SK-N-SH treated with all-trans-retinoic acid at 6 μM for 48 hours (cell line): ENCODE measurements at regions not wholly inside any gene's neighbourhood (a gene's known extent, or its start where the extent isn't known, plus 50 kb on each side); places are given as distances from the start of the nearest gene placed in this dataset.

Source experiments
- ATAC-seq: fragments of 200-7000 bp; cut with Tn5 transposase; 3 replicates; pipeline ENCODE4 v1.9.1; 2020; ENCODE audit warnings: mild to moderate bottlenecking, moderate library complexity
- ARNTL ChIP-seq: fragments of 450-650 bp; formaldehyde crosslinking; IDR thresholded peaks from 2 replicates; pipeline ENCODE4 v1.5.0; 2020; ENCODE audit warnings: low read depth, mild to moderate bottlenecking, moderate library complexity, borderline replicate concordance
- CSRNP3 ChIP-seq: fragments of 250-450 bp; sonication (Bioruptor Pico); IDR thresholded peaks from 2 replicates; pipeline ENCODE4 v1.5.1; 2021; ENCODE audit warnings: mild to moderate bottlenecking, moderate library complexity
- ESRRG ChIP-seq: fragments of 250-450 bp; sonication (Bioruptor Pico); IDR thresholded peaks from 2 replicates; pipeline ENCODE4 v1.6.1; 2021; ENCODE audit warnings: mild to moderate bottlenecking
- ISL1 ChIP-seq: fragments of 250-450 bp; sonication (Bioruptor Pico); IDR thresholded peaks from 2 replicates; pipeline ENCODE4 v2.1.2; 2022; ENCODE audit warnings: mild to moderate bottlenecking, moderate library complexity
- POU6F1 ChIP-seq: fragments of 250-450 bp; sonication (Bioruptor Pico); IDR thresholded peaks from 2 replicates; pipeline ENCODE4 v1.8.0; 2021; ENCODE audit warnings: low read depth, mild to moderate bottlenecking, moderate library complexity, borderline replicate concordance
- PPARA ChIP-seq: fragments of 250-450 bp; sonication (Bioruptor Pico); IDR thresholded peaks from 2 replicates; pipeline ENCODE4 v1.5.0; 2020; ENCODE audit warnings: mild to moderate bottlenecking, borderline replicate concordance
- RARB ChIP-seq: fragments of 250-450 bp; sonication (Bioruptor Pico); IDR thresholded peaks from 2 replicates; pipeline ENCODE4 v1.8.0; 2021; ENCODE audit warnings: mild to moderate bottlenecking, moderate library complexity
- TCF4 ChIP-seq: fragments of 250-450 bp; sonication (Bioruptor Pico); IDR thresholded peaks from 2 replicates; pipeline ENCODE4 v1.8.0; 2021; ENCODE audit warnings: mild to moderate bottlenecking, moderate library complexity, borderline replicate concordance
- TSHZ2 ChIP-seq: fragments of 250-450 bp; sonication (Bioruptor Pico); IDR thresholded peaks from 2 replicates; pipeline ENCODE4 v1.5.0; 2020; ENCODE audit warnings: mild to moderate bottlenecking, moderate library complexity
- ZC3H10 ChIP-seq: fragments of 250-450 bp; sonication (Bioruptor Pico); IDR thresholded peaks from 2 replicates; pipeline ENCODE4 v1.5.1; 2021; ENCODE audit warnings: mild to moderate bottlenecking, moderate library complexity
- ZFP3 ChIP-seq: fragments of 250-450 bp; sonication (Bioruptor Pico); IDR thresholded peaks from 2 replicates; pipeline ENCODE4 v1.5.0; 2020; ENCODE audit warnings: mild to moderate bottlenecking, moderate library complexity
- ZFP30 ChIP-seq: fragments of 450-650 bp; formaldehyde crosslinking; IDR thresholded peaks from 2 replicates; pipeline ENCODE4 v1.5.0; 2022; ENCODE audit warnings: mild to moderate bottlenecking, moderate library complexity
- ZNF565 ChIP-seq: fragments of 450-650 bp; formaldehyde crosslinking; conservative IDR thresholded peaks from 2 replicates; pipeline ENCODE4 v1.5.0; 2020; ENCODE audit warnings: low read depth, mild to moderate bottlenecking, moderate library complexity
- ZNF70 ChIP-seq: fragments of 450-650 bp; formaldehyde crosslinking; IDR thresholded peaks from 2 replicates; pipeline ENCODE4 v1.5.0; 2020; ENCODE audit warnings: mild to moderate bottlenecking, moderate library complexity
- ZNF8 ChIP-seq: fragments of 450-650 bp; formaldehyde crosslinking; IDR thresholded peaks from 2 replicates; pipeline ENCODE4 v1.5.0; 2020; ENCODE audit warnings: mild to moderate bottlenecking, moderate library complexity
- TF ChIP-seq, protein P1 (sequence below): fragments of 250-450 bp; sonication (Bioruptor Pico); IDR thresholded peaks from 2 replicates; pipeline ENCODE4 v1.5.1; 2020; ENCODE audit warnings: low read depth, mild to moderate bottlenecking, moderate library complexity

- no peak for ATAC-seq
- TF ChIP-seq ZFP3 (CRISPR knock-in tag) (no peak), ISL1 (CRISPR knock-in tag) (no peak), CSRNP3 (CRISPR knock-in tag) (no peak), POU6F1 (CRISPR knock-in tag) (no peak), RARB (CRISPR knock-in tag) (no peak)
These were observed 384.6 kb upstream of the KLF4 start for GRCh38 chr9:107874137-107874536.

- no peak for ATAC-seq
- no peak for TF ChIP-seq ZNF70 (CRISPR knock-in tag)
- TF ChIP-seq ZFP3 (CRISPR knock-in tag): no peak
These were observed 383.1 kb upstream of the KLF4 start for GRCh38 chr9:107872457-107873192.

- ATAC-seq: no peak
- TF ChIP-seq ESRRG (CRISPR knock-in tag): no peak
- no peak for TF ChIP-seq ZNF70 (CRISPR knock-in tag)
- TF ChIP-seq, protein P1, sequence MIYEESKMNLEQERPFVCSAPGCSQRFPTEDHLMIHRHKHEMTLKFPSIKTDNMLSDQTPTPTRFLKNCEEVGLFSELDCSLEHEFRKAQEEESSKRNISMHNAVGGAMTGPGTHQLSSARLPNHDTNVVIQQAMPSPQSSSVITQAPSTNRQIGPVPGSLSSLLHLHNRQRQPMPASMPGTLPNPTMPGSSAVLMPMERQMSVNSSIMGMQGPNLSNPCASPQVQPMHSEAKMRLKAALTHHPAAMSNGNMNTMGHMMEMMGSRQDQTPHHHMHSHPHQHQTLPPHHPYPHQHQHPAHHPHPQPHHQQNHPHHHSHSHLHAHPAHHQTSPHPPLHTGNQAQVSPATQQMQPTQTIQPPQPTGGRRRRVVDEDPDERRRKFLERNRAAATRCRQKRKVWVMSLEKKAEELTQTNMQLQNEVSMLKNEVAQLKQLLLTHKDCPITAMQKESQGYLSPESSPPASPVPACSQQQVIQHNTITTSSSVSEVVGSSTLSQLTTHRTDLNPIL (CRISPR knock-in tag): no peak
- TF ChIP-seq ZFP30 (CRISPR knock-in tag): no peak
- TF ChIP-seq CSRNP3 (CRISPR knock-in tag): no peak
- TF ChIP-seq TSHZ2: no peak
These were observed 381.5 kb upstream of the KLF4 start for GRCh38 chr9:107870927-107871680.

DNA sequence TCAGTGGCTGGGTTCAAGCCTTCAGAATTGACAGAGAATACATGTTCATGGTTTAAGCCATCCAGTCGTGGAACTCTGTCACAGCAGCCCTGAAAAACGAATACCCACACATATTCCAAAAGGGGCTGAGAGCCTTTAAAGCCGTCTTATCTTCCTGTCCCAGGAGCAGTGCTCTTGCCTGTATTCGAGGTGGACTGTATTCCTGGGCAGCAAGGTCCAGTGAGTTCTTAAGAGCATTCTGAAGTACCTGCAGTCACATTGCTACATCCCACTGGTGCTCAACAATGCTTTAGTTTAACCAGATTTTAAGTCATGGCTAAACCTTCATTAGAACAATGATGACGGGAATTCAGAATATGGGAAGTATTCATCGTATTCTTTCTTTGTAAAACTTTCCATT, 380.7 kb upstream of the KLF4 start:
- ATAC-seq: no peak
- no peak for TF ChIP-seq ISL1 (CRISPR knock-in tag)
- TF ChIP-seq ZNF70 (CRISPR knock-in tag): no peak
- TF ChIP-seq ARNTL (CRISPR knock-in tag): no peak
- TF ChIP-seq ZNF8: no peak
- TF ChIP-seq ZC3H10 (CRISPR knock-in tag): no peak
- TF ChIP-seq PPARA (CRISPR knock-in tag): no peak

DNA sequence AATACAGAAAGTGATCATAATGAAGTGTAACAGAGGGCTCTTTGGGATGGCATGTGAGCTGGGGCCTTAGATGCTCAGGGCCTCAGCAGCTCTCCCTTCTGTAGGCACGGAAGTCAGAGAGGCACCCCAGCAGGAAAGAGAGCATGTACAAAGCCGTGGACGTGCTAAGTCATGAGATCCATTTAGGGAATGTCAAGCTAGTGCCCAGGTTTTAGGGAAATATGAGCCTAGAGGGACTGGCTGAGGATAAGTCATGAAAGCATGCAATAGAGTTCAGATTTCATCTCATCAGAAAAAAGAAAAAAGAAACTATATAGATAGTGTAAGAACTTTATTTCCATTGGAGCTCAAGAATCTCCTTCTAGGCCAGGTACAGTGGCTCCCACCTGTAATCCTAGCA, 379.5 kb upstream of the KLF4 start:
- TF ChIP-seq POU6F1 (CRISPR knock-in tag): no peak
- no peak for TF ChIP-seq TCF4 (CRISPR knock-in tag)
- no peak for TF ChIP-seq ZNF565
- no peak for TF ChIP-seq ARNTL (CRISPR knock-in tag)
- no peak for TF ChIP-seq ESRRG (CRISPR knock-in tag)
- TF ChIP-seq ZFP30 (CRISPR knock-in tag): no peak
- TF ChIP-seq ZC3H10 (CRISPR knock-in tag): no peak
- ATAC-seq: no peak
